ENCODE measurements at regions not wholly inside any gene's neighbourhood (a gene's known extent, or its start where the extent isn't known, plus 50 kb on each side); places are given as distances from the start of the nearest gene placed in this dataset.
"Not testable (repeated sequence)": the region's sequence is repeated elsewhere in the genome, so short reads cannot be mapped to it uniquely, and the experiment has no call there.

DNA sequence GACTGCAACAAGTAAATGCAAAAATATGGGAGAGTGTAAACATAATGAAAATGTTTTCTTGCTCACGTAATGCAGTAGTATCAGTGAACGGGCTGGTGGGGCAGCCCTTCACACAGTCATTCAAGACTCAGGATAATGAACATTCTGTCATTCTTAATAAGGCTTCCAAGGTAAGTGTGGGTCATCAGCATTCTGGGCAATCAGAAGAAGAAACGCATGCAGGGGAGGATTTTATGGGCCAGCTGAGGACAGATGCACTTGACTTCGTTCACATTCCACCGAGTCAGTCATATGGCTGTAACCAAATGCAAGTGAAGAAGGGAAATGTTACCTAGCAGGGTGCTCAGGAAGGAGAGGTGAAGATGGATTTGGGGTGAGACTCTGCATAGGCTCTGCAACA lies 68.0 kb upstream of the MAP9 start:
- no peak for DNase-seq (ENCODE audit: low read depth)

- peak; percentile 12 for DNase-seq (ENCODE audit: low read depth)
Observed at GRCh38 chr4:155442267-155443105, 65.7 kb upstream of the MAP9 start.

DNA sequence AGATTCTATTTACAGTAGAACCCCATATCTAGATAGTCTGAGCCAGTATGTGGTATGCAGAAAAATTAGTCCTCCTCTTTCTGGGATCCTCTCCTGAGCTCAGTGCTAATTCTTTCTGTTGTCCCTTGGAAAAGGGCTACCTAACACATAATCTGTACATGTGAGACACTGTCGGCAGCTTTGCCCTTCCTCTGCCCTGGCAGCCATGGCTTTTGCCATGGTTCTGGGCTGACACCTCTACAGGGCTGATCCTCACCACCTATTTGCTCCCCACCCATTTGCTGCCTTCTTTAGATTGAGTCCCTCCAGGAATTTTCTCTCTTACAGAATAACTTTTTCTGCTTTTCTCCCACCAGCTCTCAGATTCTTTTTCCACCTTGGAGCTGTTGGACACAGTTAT lies 64.7 kb upstream of the MAP9 start:
- DNase-seq (ENCODE audit: low read depth) = no peak

DNA sequence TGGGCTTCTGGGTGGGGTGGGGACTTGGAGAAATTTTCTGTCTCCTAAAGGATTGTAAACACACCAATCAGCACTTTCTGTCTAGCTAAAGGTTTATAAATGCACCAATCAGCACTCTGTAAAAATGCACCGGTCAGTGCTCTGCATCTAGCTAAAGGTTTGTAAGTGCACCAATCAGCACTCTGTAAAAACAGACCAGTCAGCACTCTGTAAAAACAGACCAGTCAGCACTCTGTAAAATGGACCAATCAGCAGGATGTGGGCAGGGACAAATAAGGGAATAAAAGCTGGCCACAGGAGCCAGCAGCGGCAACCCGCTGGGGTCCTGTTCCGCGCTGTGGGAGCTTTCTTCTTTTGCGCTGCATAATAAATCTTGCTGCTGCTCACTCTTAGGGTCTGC lies 63.0 kb upstream of the MAP9 start:
- DNase-seq (ENCODE audit: low read depth) = not testable (repeated sequence)

DNA sequence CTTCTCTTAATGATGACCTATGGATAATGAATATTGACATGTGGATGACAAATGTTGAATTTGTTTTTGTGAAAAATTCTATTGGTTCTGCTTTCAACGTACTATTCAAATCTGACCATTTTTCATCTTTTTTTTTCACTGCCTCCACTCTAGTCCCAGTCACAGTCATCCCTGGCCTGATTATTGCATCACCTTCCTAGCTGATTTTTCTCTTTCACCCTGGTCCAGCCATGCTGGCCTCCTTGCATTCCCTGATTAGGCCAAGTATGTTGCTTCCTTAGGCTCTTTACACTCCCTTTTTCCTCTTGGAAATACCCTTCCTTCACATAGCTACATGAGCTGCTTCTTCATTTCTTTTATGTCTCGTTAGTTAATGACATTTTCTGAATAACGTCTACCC lies 58.1 kb upstream of the MAP9 start:
- DNase-seq (ENCODE audit: low read depth) = no peak

DNA sequence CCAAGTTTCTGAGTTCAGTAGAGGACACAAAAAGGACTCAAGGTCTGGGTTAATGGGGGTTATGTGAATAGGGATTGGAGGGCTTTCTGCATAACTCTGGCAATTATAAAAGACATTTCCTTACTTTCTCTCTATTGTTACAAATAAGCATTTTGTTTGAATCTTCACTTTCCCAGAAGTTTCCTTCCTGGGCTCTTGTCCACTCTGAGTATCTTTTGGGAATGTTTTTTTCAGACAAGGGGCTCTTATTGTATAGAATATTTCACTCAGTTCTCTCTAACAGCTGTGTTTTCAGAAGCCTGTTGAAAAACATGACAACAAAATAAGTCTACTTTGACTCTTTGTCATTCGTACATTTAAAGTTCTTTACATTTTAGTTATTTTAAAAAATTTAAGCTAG lies 57.6 kb upstream of the MAP9 start:
- no peak for DNase-seq (ENCODE audit: low read depth)

GRCh38 chr4:155433636-155434360 lies 57.0 kb upstream of the MAP9 start:
- DNase-seq (ENCODE audit: low read depth) = no peak

- DNase-seq (ENCODE audit: low read depth) = no peak
Observed at GRCh38 chr4:155430895-155431795, 54.4 kb upstream of the MAP9 start.

GRCh38 chr4:155428128-155428527 lies 51.4 kb upstream of the MAP9 start:
- DNase-seq (ENCODE audit: low read depth) = no peak

DNA sequence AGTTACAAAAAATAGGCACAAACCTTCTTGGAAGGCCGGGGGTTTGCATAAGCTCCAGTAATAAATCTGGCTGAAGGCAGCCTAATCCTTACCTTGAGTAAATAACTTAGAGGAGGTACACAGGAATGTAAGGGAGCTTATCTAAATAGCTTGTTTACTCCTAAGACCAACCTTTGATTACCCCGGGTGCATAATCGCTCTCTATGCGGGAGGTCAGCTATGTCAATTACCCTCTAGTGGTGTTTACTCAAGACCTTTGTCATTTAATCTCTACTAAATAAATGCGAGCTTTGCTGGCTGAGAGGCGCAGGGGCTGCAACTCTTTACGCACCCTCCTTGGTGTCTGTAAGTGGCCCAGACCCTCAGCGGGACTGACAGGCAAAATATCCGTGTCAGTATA lies 50.2 kb upstream of the MAP9 start:
- DNase-seq (ENCODE audit: low read depth) = no peak
